Brain microvascular endothelial cell (primary cell): ENCODE measurements at regions not wholly inside any gene's neighbourhood (a gene's known extent, or its start where the extent isn't known, plus 50 kb on each side); places are given as distances from the start of the nearest gene placed in this dataset.

Experiments used
- DNase-seq: peaks from one replicate; pipeline ENCODE4 v3.0.0-alpha.2; 2020
- H3K27ac ChIP-seq: fragments of 250-450 bp; sonication (Bioruptor Pico); 2 replicates; pipeline ENCODE4 v1.5.1; 2020; ENCODE audit warnings: mild to moderate bottlenecking, moderate library complexity
- H3K27me3 ChIP-seq: fragments of 250-450 bp; sonication (Bioruptor Pico); replicated peaks from 2 replicates; pipeline ENCODE4 v1.5.1; 2020; ENCODE audit warnings: mild to moderate bottlenecking
- H3K36me3 ChIP-seq: fragments of 250-450 bp; sonication (Bioruptor Pico); replicated peaks from 2 replicates; pipeline ENCODE4 v1.5.1; 2020; ENCODE audit warnings: mild to moderate bottlenecking
- H3K4me3 ChIP-seq: 2 replicates; pipeline ENCODE4 v1.5.1; 2011; ENCODE audit warnings: low read depth, mild to moderate bottlenecking, control low read depth, low read length, moderate library complexity
- in situ Hi-C: cut with HindIII; loops from 2 replicates; pipeline ENCODE4 v1.10.0; 2017; ENCODE audit warnings: low sequenced_read_pairs, low pct_ligation_motif_present
- TF ChIP-seq, protein P1 (sequence below): IDR thresholded peaks from 2 replicates; pipeline ENCODE4 v1.5.1; 2011; ENCODE audit warnings: low read depth, mild to moderate bottlenecking, moderate library complexity, low read length, control low read depth, inconsistent platforms; ENCODE audit errors: missing control alignments

GRCh38 chr22:27099946-27100722 lies 442.7 kb downstream of the MIAT start:
- in situ Hi-C loops = no loop called here
- TF ChIP-seq, protein P1, sequence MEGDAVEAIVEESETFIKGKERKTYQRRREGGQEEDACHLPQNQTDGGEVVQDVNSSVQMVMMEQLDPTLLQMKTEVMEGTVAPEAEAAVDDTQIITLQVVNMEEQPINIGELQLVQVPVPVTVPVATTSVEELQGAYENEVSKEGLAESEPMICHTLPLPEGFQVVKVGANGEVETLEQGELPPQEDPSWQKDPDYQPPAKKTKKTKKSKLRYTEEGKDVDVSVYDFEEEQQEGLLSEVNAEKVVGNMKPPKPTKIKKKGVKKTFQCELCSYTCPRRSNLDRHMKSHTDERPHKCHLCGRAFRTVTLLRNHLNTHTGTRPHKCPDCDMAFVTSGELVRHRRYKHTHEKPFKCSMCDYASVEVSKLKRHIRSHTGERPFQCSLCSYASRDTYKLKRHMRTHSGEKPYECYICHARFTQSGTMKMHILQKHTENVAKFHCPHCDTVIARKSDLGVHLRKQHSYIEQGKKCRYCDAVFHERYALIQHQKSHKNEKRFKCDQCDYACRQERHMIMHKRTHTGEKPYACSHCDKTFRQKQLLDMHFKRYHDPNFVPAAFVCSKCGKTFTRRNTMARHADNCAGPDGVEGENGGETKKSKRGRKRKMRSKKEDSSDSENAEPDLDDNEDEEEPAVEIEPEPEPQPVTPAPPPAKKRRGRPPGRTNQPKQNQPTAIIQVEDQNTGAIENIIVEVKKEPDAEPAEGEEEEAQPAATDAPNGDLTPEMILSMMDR = no peak
- Histone ChIP-seq H3K27ac (no peak overlapping the region), H3K36me3 (no peaks in the 10 kb centered on the region), H3K4me3 (no peak overlapping the region), H3K27me3 (no peaks in the 10 kb centered on the region)
- DNase-seq = no peak

DNA sequence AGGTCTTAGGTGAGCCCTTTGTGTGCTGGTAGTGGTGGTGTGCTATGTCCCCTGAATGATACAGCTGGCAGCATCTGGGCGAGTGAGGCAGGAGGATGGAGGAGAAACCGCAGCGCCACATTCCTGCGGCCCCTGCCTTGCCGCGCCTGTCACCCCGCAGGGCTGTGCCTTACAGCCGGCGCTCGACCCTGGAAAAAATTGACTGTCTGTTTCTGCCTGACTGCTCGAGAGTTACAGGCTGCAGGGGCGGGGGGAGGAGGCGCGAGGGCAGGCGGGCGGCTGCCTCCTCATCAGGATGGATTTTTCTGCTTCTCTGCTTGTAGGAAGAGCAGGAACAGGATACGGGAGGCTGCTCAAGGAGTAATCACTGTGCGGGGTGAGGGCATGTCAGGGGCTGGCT lies 443.4 kb downstream of the MIAT start:
- Histone ChIP-seq H3K27ac (no peak overlapping the region), H3K4me3 (no peak overlapping the region), H3K36me3 (no peaks in the 10 kb centered on the region), H3K27me3 (no peaks in the 10 kb centered on the region)
- TF ChIP-seq, protein P1 = no peak
- peak; percentile 58 for DNase-seq
- in situ Hi-C loops = no loop called here

- no peak for DNase-seq
- TF ChIP-seq, protein P1 = no peak
- no peak overlapping the region for H3K27ac ChIP-seq
- in situ Hi-C loops = no loop called here
- H3K27me3 ChIP-seq = no peaks in the 10 kb centered on the region
- no peaks in the 10 kb centered on the region for H3K36me3 ChIP-seq
- H3K4me3 ChIP-seq = peak overlapping the region; percentile 1
Observed at GRCh38 chr22:27101288-27101687, 443.9 kb downstream of the MIAT start.

DNA sequence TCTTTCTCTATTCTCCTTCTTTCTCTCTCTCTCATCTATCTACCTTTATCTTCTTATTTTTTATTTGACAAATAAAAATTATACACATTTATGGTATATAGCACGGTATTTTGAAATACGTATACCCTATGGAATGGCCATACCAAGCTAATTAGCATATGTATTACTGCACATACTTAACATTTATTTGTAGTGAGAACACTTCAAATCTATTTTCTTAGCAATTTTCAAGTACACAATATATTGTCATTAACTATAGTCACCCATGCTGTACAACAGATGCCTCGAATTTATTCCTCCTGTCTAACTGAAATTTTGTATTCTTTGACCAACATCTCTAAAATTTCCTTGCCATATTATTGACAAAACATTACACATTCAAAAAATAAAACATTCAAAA lies 447.1 kb downstream of the MIAT start:
- TF ChIP-seq, protein P1 = no peak
- Histone ChIP-seq H3K4me3 (no peak overlapping the region), H3K27ac (no peak overlapping the region), H3K27me3 (no peaks in the 10 kb centered on the region), H3K36me3 (no peaks in the 10 kb centered on the region)
- no peak for DNase-seq
- in situ Hi-C loops = no loop called here

- peak overlapping the region; percentile 89 for H3K27ac ChIP-seq
- no peak overlapping the region for H3K4me3 ChIP-seq
- TF ChIP-seq, protein P1 = no peak
- in situ Hi-C loops = no loop called here
- H3K36me3 ChIP-seq = no peaks in the 10 kb centered on the region
- no peaks in the 10 kb centered on the region for H3K27me3 ChIP-seq
- DNase-seq = peak; percentile 95
Observed at GRCh38 chr22:27105142-27106025, 448.0 kb downstream of the MIAT start.
